ENCODE measurements at regions not wholly inside any gene's neighbourhood (a gene's known extent, or its start where the extent isn't known, plus 50 kb on each side); places are given as distances from the start of the nearest gene placed in this dataset.

GRCh38 chr11:69917529-69917928 lies 98.3 kb upstream of the FGF3 start:
- TF ChIP-seq POLR2A (IDR thresholded peaks at IDR 0.05; ENCODE audit: low read depth, low read length), result no peak
- TF ChIP-seq POLR2AphosphoS5 (IDR thresholded peaks at IDR 0.05; ENCODE audit: low read depth, low read length), result no peak
- no peak for TF ChIP-seq TAF1 (IDR thresholded peaks at IDR 0.05; ENCODE audit: low read depth, low read length)
- TF ChIP-seq POU2F2 (IDR thresholded peaks at IDR 0.05; ENCODE audit: low read depth, low read length), result no peak
- no peak for TF ChIP-seq PAX5 (IDR thresholded peaks at IDR 0.05; ENCODE audit: insufficient read depth, low read length, severe bottlenecking)

Data from GM12891 (cell line).